IMR-90 (cell line): ENCODE measurements at regions not wholly inside any gene's neighbourhood (a gene's known extent, or its start where the extent isn't known, plus 50 kb on each side); places are given as distances from the start of the nearest gene placed in this dataset.

ENCODE experiments used
- POLR2A ChIP-seq: IDR thresholded peaks from 2 replicates; pipeline ENCODE4 v1.6.1; 2012; ENCODE audit warnings: mild to moderate bottlenecking, low read depth, low read length
- RAD21 ChIP-seq: IDR thresholded peaks from 2 replicates; pipeline ENCODE4 v1.6.1; 2012; ENCODE audit warnings: low read length, improper control_type of control experiment
- RFX5 ChIP-seq: IDR thresholded peaks from 2 replicates; pipeline ENCODE4 v1.8.0; 2012; ENCODE audit warnings: low read depth, mild to moderate bottlenecking, low read length, moderate library complexity
- TF ChIP-seq, protein P1 (sequence below): conservative IDR thresholded peaks from 2 replicates; pipeline ENCODE4 v1.5.1; 2012; ENCODE audit warnings: mild to moderate bottlenecking, low read depth, low read length, improper control_type of control experiment
- TF ChIP-seq, protein P2 (sequence below): fragments of 150-350 bp; IDR thresholded peaks from 2 replicates; pipeline ENCODE4 v1.6.1; 2017; ENCODE audit warnings: mild to moderate bottlenecking, antibody characterized with exemption, low read length, low read depth

- TF ChIP-seq POLR2A: no peak
- TF ChIP-seq, protein P1, sequence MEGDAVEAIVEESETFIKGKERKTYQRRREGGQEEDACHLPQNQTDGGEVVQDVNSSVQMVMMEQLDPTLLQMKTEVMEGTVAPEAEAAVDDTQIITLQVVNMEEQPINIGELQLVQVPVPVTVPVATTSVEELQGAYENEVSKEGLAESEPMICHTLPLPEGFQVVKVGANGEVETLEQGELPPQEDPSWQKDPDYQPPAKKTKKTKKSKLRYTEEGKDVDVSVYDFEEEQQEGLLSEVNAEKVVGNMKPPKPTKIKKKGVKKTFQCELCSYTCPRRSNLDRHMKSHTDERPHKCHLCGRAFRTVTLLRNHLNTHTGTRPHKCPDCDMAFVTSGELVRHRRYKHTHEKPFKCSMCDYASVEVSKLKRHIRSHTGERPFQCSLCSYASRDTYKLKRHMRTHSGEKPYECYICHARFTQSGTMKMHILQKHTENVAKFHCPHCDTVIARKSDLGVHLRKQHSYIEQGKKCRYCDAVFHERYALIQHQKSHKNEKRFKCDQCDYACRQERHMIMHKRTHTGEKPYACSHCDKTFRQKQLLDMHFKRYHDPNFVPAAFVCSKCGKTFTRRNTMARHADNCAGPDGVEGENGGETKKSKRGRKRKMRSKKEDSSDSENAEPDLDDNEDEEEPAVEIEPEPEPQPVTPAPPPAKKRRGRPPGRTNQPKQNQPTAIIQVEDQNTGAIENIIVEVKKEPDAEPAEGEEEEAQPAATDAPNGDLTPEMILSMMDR: no peak
- TF ChIP-seq, protein P2, sequence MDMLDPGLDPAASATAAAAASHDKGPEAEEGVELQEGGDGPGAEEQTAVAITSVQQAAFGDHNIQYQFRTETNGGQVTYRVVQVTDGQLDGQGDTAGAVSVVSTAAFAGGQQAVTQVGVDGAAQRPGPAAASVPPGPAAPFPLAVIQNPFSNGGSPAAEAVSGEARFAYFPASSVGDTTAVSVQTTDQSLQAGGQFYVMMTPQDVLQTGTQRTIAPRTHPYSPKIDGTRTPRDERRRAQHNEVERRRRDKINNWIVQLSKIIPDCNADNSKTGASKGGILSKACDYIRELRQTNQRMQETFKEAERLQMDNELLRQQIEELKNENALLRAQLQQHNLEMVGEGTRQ: no peak
- no peak for TF ChIP-seq RAD21
- no peak for TF ChIP-seq RFX5
Observed at GRCh38 chr2:220451438-220451837, 824.0 kb downstream of the SLC4A3 start.
